Heart left ventricle (tissue), 13 donors: ENCODE measurements at regions not wholly inside any gene's neighbourhood (a gene's known extent, or its start where the extent isn't known, plus 50 kb on each side); places are given as distances from the start of the nearest gene placed in this dataset.

ENCODE experiments used
- POLR2A ChIP-seq, 2 donors: fragments of 450-650 bp; IDR thresholded peaks; one replicate each; pipeline ENCODE4 v1.6.1; 2017; ENCODE audit warnings: antibody characterized with exemption in 2 of 2, mild to moderate bottlenecking in 2 of 2, moderate library complexity in 2 of 2
- TF ChIP-seq, protein P1 (sequence below), 12 donors: fragments of 200-600 bp; sonication (generic) in 4 of 12; IDR thresholded peaks; one replicate each; pipeline versions ENCODE4 v1.5.0 to v1.8.0; 2018 to 2022; ENCODE audit warnings: antibody characterized with exemption in 12 of 12, mild to moderate bottlenecking in 5 of 12
- donor health status: ischemic (EF 13 %, LVEDD 7.1; RV severe dilation, severe dysfunction).
- donor health status: DM: no; HTN: yes; CAD: no.
- donor health status: DM: no; HTN: no; CAD: no.
- donor health status: ischemic (EF 25% LVEDD 6.9; RV normal size, moderate dysfunction).
- donor health status: ischemic (EF 25% LVEDD 5.7; RV mildly dilated, moderate dysfunction).
- donor health status: ischemic (EF 35%, LVEDD 5.7; RV mildly dilated, moderate dysfunction).
- donor health status: nonischemic (EF 11% LVEDD 7.7; RV severe dilation, severe dysfunction).
- donor health status: DM: yes; HTN: yes; CAD: no.
- donor health status: PGD.
- donor health status: ischemic (EF 29% LVEDD 5.4; RV normal size, mild dysfunction).
- donor health status: nonischemic (EF 23%, LVEDD 6.1; RV moderate dilation, normal function).

GRCh38 chr1:168941640-168942039 is 164.8 kb upstream of the ATP1B1 start:
- TF ChIP-seq, protein P1, sequence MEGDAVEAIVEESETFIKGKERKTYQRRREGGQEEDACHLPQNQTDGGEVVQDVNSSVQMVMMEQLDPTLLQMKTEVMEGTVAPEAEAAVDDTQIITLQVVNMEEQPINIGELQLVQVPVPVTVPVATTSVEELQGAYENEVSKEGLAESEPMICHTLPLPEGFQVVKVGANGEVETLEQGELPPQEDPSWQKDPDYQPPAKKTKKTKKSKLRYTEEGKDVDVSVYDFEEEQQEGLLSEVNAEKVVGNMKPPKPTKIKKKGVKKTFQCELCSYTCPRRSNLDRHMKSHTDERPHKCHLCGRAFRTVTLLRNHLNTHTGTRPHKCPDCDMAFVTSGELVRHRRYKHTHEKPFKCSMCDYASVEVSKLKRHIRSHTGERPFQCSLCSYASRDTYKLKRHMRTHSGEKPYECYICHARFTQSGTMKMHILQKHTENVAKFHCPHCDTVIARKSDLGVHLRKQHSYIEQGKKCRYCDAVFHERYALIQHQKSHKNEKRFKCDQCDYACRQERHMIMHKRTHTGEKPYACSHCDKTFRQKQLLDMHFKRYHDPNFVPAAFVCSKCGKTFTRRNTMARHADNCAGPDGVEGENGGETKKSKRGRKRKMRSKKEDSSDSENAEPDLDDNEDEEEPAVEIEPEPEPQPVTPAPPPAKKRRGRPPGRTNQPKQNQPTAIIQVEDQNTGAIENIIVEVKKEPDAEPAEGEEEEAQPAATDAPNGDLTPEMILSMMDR (IDR thresholded peaks at IDR 0.05): no peak
- TF ChIP-seq POLR2A (IDR thresholded peaks at IDR 0.05): no peak
